ENCODE measurements at regions not wholly inside any gene's neighbourhood (a gene's known extent, or its start where the extent isn't known, plus 50 kb on each side); places are given as distances from the start of the nearest gene placed in this dataset.

- TF ChIP-seq POLR2AphosphoS5 (IDR thresholded peaks at IDR 0.05; ENCODE audit: low read depth, low read length) (no peak), TAF1 (IDR thresholded peaks at IDR 0.05; ENCODE audit: low read depth, low read length) (no peak), POLR2A (IDR thresholded peaks at IDR 0.05; ENCODE audit: low read depth, low read length) (no peak), SPI1 (IDR thresholded peaks at IDR 0.05; ENCODE audit: low read depth, low read length) (peak; percentile 72), POU2F2 (IDR thresholded peaks at IDR 0.05; ENCODE audit: low read depth, low read length) (no peak), PAX5 (IDR thresholded peaks at IDR 0.05; ENCODE audit: insufficient read depth, low read length, severe bottlenecking) (no peak)
These were observed 118.0 kb upstream of the SLC24A5 start for GRCh38 chr15:48002767-48003166.

Data from GM12891 (cell line).